K562 (cell line): ENCODE measurements at regions not wholly inside any gene's neighbourhood (a gene's known extent, or its start where the extent isn't known, plus 50 kb on each side); places are given as distances from the start of the nearest gene placed in this dataset.

Experiments used
- ATAC-seq: fragments of 200-7000 bp; cut with Tn5 transposase; 3 replicates; pipeline ENCODE4 v1.9.1; 2020; ENCODE audit warnings: moderate library complexity
- BruUV-seq: library from RNA; stranded (reverse); fragments of 400-500 nt; replicated peaks from 2 replicates; lab custom pipeline; 2021; lab: Mats Ljungman, UMichigan
- CTCF ChIA-PET: fragments of 300-600 bp; formaldehyde crosslinking; extraction: SDS; loops from one replicate; lab custom pipeline; 2021; ENCODE audit warnings: low intra/inter-chr PET ratio; lab: Yijun Ruan, JAX
- POLR2A ChIA-PET: fragments of 300-600, 350-650 bp; sonication (Branson Sonifier 250); formaldehyde crosslinking; extraction: SDS; loops from one replicate; lab custom pipeline; 2021; ENCODE audit warnings: antibody characterized with exemption, inconsistent platforms; lab: Yijun Ruan, JAX
- DNase-seq, 4 experiments: peaks; one replicate each; pipeline versions ENCODE4 v3.0.0 to v3.0.0-alpha.2; 2011 to 2018; ENCODE audit warnings: low spot score in 3 of 4, mixed read lengths in 3 of 4; ENCODE audit errors: extremely low read depth in 1 of 4
- FAIRE-seq: peaks from 2 replicates; lab custom pipeline; 2011; peaks lifted over from hg19 to GRCh38; lab: Jason Lieb, UNC
- H2AFZ ChIP-seq: 2 replicates; pipeline ENCODE4 v1.6.0; 2011; ENCODE audit warnings: low read depth, low read length, control low read depth, inconsistent platforms
- H3K27ac ChIP-seq: fragments of 200-600 bp; 3 replicates; pipeline ENCODE4 v1.8.0; 2011; ENCODE audit warnings: low read depth, mild to moderate bottlenecking, control low read depth, inconsistent platforms, low read length, moderate library complexity, mixed read lengths; ENCODE audit errors: extremely low read depth
- H3K27me3 ChIP-seq, 2 experiments: fragments of 300-600 bp in 1 of 2; 2 replicates in 1 of 2; 3 replicates in 1 of 2; pipeline versions ENCODE4 v1.6.0 to v1.8.0; 2011; ENCODE audit warnings: inconsistent platforms in 2 of 2, low read length in 2 of 2, mild to moderate bottlenecking in 1 of 2, mixed read lengths in 1 of 2, moderate library complexity in 1 of 2; ENCODE audit not compliant: control insufficient read depth in 2 of 2, insufficient read depth in 2 of 2
- H3K36me3 ChIP-seq: fragments of 300-600 bp; 3 replicates; pipeline ENCODE4 v1.8.0; 2011; ENCODE audit warnings: mild to moderate bottlenecking, low read length, inconsistent platforms; ENCODE audit not compliant: control insufficient read depth, insufficient read depth
- H3K4me1 ChIP-seq, 2 experiments: fragments of 200-600 bp in 1 of 2; replicated peaks in 1 of 2; 2 replicates in 1 of 2; 3 replicates in 1 of 2; pipeline versions ENCODE4 v1.5.1 to v1.8.0; 2011; ENCODE audit warnings: inconsistent platforms in 2 of 2, low read length in 2 of 2, mild to moderate bottlenecking in 1 of 2, mixed read lengths in 1 of 2, moderate library complexity in 1 of 2; ENCODE audit not compliant: control insufficient read depth in 2 of 2, insufficient read depth in 2 of 2
- H3K4me2 ChIP-seq: 2 replicates; pipeline ENCODE4 v1.6.1; 2011; ENCODE audit warnings: low read length, control low read depth, inconsistent platforms, mixed read lengths; ENCODE audit not compliant: insufficient read depth
- H3K4me3 ChIP-seq: fragments of 200-600 bp; sonication (generic), shearing (Covaris generic); 2 replicates; pipeline ENCODE4 v1.5.1; 2016; ENCODE audit warnings: control low read depth, inconsistent platforms
- H3K79me2 ChIP-seq: fragments of 200-600 bp; 3 replicates; pipeline ENCODE4 v1.8.0; 2011; ENCODE audit warnings: low read length, inconsistent platforms; ENCODE audit not compliant: control insufficient read depth, insufficient read depth
- H3K9ac ChIP-seq, 2 experiments: 2 replicates each; pipeline versions ENCODE4 v1.6.0 to v1.6.1; 2011; ENCODE audit warnings: low read depth in 2 of 2, low read length in 2 of 2, control low read depth in 1 of 2, inconsistent platforms in 1 of 2, mild to moderate bottlenecking in 1 of 2, mixed read lengths in 1 of 2; ENCODE audit not compliant: insufficient read depth in 1 of 2
- H3K9me1 ChIP-seq: one replicate; pipeline ENCODE4 v1.6.0; 2011; ENCODE audit warnings: inconsistent platforms, mild to moderate bottlenecking, low read length, moderate library complexity; ENCODE audit not compliant: control insufficient read depth, insufficient read depth
- H3K9me3 ChIP-seq: replicated peaks from 2 replicates; pipeline ENCODE4 v1.5.1; 2011; ENCODE audit warnings: low read depth, low read length, inconsistent platforms; ENCODE audit not compliant: control insufficient read depth, insufficient read depth
- H4K20me1 ChIP-seq: replicated peaks from 2 replicates; pipeline ENCODE4 v1.6.1; 2011; ENCODE audit warnings: low read length, inconsistent platforms, mixed read lengths; ENCODE audit not compliant: control insufficient read depth, insufficient read depth
- E2F1 ChIP-seq: sonication (generic); formaldehyde crosslinking; IDR thresholded peaks from 2 replicates; pipeline ENCODE4 v1.8.1; 2023; ENCODE audit warnings: mild to moderate bottlenecking, missing genetic modification reagents, moderate library complexity
- FOXA1 ChIP-seq: fragments of 450-650 bp; IDR thresholded peaks from 2 replicates; pipeline ENCODE4 v1.6.1; 2016; ENCODE audit warnings: mild to moderate bottlenecking, borderline replicate concordance
- HCFC1 ChIP-seq: IDR thresholded peaks from 2 replicates; pipeline ENCODE4 v1.6.1; 2012; ENCODE audit warnings: low read depth, low read length, improper control_type of control experiment
- MEF2A ChIP-seq: IDR thresholded peaks from 2 replicates; pipeline ENCODE4 v1.6.1; 2011; ENCODE audit warnings: low read depth, mild to moderate bottlenecking, low read length, moderate library complexity; ENCODE audit not compliant: control insufficient read depth
- MEIS2 ChIP-seq: fragments of 450-650 bp; IDR thresholded peaks from 2 replicates; pipeline ENCODE4 v1.6.1; 2014; ENCODE audit warnings: mild to moderate bottlenecking; ENCODE audit not compliant: partially characterized antibody
- NRF1 ChIP-seq, 2 experiments: fragments of 450-650 bp; IDR thresholded peaks in 1 of 2; conservative IDR thresholded peaks in 1 of 2; 2 replicates each; pipeline ENCODE4 v1.6.1; 2014; ENCODE audit warnings: mild to moderate bottlenecking in 2 of 2
- STAG1 ChIP-seq: sonication (generic); formaldehyde crosslinking; IDR thresholded peaks from 2 replicates; pipeline ENCODE4 v1.5.0; 2020; ENCODE audit warnings: missing genetic modification reagents, borderline replicate concordance
- ZBTB17 ChIP-seq: fragments of 450-650 bp; formaldehyde crosslinking; IDR thresholded peaks from 2 replicates; pipeline ENCODE4 v1.4.0; 2020; ENCODE audit warnings: mild to moderate bottlenecking
- ZNF174 ChIP-seq: fragments of 250-450 bp; sonication (Bioruptor Pico); IDR thresholded peaks from 2 replicates; pipeline ENCODE4 v1.4.0; 2020; ENCODE audit warnings: mild to moderate bottlenecking
- ZNF512 ChIP-seq: IDR thresholded peaks from 2 replicates; pipeline ENCODE4 v1.6.1; 2016; ENCODE audit warnings: missing genetic modification characterization, missing compliant biosample characterization
- WGBS: fragments of 100-300 bp; shearing (Covaris generic); methylation state at CpG from one replicate; pipeline ENCODE4 v1.1.6; 2016; ENCODE audit warnings: low coverage, mixed read lengths; ENCODE audit not compliant: insufficient coverage; ENCODE audit errors: missing lambda C conversion rate; 5-methylcytosine and 5-hydroxymethylcytosine counted together
- in situ Hi-C: fragments of 300-500 bp; cut with MboI; formaldehyde crosslinking; loops from 4 replicates; pipeline ENCODE4 v1.15.0; 2018; ENCODE audit warnings: inconsistent platforms, mixed read lengths
- intact Hi-C: fragments of 100-400 bp; cut with micrococcal nuclease; formaldehyde crosslinking; loops from 2 replicates; pipeline ENCODE4 v1.14.2; 2022

- Histone ChIP-seq H3K4me1 (peaks cover 0 to 2% of the 10 kb centered on the region in 2 experiments; a peak in 3 of 5 replicates), H3K9me1 (no peaks in the 10 kb centered on the region), H3K27me3 (0 out of 5 replicates have a peak, but pooled peaks cover 0 to 5% of the 10 kb centered on the region in 2 experiments), H3K79me2 (no peaks in the 10 kb centered on the region), H3K4me2 (no peak overlapping the region), H3K27ac (no peak overlapping the region), H3K4me3 (no peak overlapping the region), H3K9ac (no peak overlapping the region), H2AFZ (no peak overlapping the region), H3K9me3 (no peaks in the 10 kb centered on the region), H4K20me1 (no peaks in the 10 kb centered on the region), H3K36me3 (no peaks in the 10 kb centered on the region)
- ATAC-seq (no peak), DNase-seq (no peak), FAIRE-seq (no peak)
- BruUV-seq: no TSS peak
- CTCF ChIA-PET: no interaction called here
- WGBS: 42% methylated on average over 5 of the region's 5 CpGs
- intact Hi-C loops: no loop called here
- POLR2A ChIA-PET: no interaction called here
- in situ Hi-C loops: no loop called here
- TF ChIP-seq ZNF512 (tag) (peak; percentile 84), FOXA1 (no peak)
Observed at GRCh38 chr5:74340476-74340875, 300.1 kb downstream of the ENC1 start.

DNA sequence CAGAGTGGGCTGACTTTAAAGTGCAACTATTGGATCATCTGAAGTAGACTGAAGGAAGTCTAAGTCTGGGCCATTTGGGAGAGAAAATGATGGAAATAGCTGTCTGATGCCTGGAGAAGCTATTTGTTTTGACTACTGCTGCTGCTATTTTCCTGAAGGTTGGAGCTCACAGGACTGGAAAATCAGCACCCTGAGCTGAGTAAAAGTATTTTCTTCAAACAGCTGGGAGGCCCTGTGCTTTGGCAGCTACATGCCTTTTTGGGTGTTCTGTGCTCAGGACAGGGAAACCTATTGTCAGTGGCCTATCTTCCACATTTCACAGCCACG lies 302.6 kb downstream of the ENC1 start:
- FAIRE-seq (no peak), DNase-seq (no peak)
- H2AFZ ChIP-seq: peak overlapping the region; percentile 56; the same call in 1 of the 2 replicates
- intact Hi-C loops: no loop called here
- 36% methylated on average over 1 of the region's 1 CpG for WGBS
- peaks cover 3 to 26% of the 10 kb centered on the region in 2 experiments; a peak in 4 of 5 replicates for H3K4me1 ChIP-seq
- no peak overlapping the region for H3K27ac ChIP-seq
- H3K9ac ChIP-seq: no peak overlapping the region
- H3K36me3 ChIP-seq: no peaks in the 10 kb centered on the region
- H3K9me3 ChIP-seq: no peaks in the 10 kb centered on the region
- no TSS peak for BruUV-seq
- H4K20me1 ChIP-seq: no peaks in the 10 kb centered on the region
- no peak overlapping the region for H3K4me3 ChIP-seq
- CTCF ChIA-PET: no interaction called here
- 0 out of 5 replicates have a peak, but pooled peaks cover 0 to 5% of the 10 kb centered on the region in 2 experiments for H3K27me3 ChIP-seq
- in situ Hi-C loops: no loop called here
- TF ChIP-seq E2F1 (CRISPR knock-in tag): no peak
- no peak for TF ChIP-seq ZNF174 (CRISPR knock-in tag)
- no peak for TF ChIP-seq MEIS2
- no peak for TF ChIP-seq NRF1 (conservative IDR thresholded peaks at IDR 0.05 in 1 of 2, IDR thresholded peaks at IDR 0.05 in 1 of 2)
- no peak for TF ChIP-seq ZBTB17
- TF ChIP-seq STAG1 (CRISPR knock-in tag): no peak
- no peak for TF ChIP-seq MEF2A
- no peak for TF ChIP-seq HCFC1
- TF ChIP-seq, all 486 proteins: peak for 0
- Histone ChIP-seq H3K4me2 (no peak overlapping the region), H3K79me2 (no peaks in the 10 kb centered on the region), H3K9me1 (peaks cover 4% of the 10 kb centered on the region)
- POLR2A ChIA-PET: interaction anchor here (1.2 kb wide), 1 partner anchor 26 kb away, joined by 3 read pairs; no protein-coding TSS in a partner anchor
- no peak for ATAC-seq
